Esophagus muscularis mucosa (tissue), 4 donors: ENCODE measurements at regions not wholly inside any gene's neighbourhood (a gene's known extent, or its start where the extent isn't known, plus 50 kb on each side); places are given as distances from the start of the nearest gene placed in this dataset.

ENCODE experiments used
- CTCF ChIP-seq, 3 experiments: fragments of 200-600 bp in 2 of 3; fragments of 450-650 bp in 1 of 3; sonication (generic) in 2 of 3; IDR thresholded peaks; one replicate each; pipeline ENCODE4 v1.5.1; 2017 to 2019; ENCODE audit warnings: antibody characterized with exemption in 3 of 3, mild to moderate bottlenecking in 2 of 3, moderate library complexity in 1 of 3
- EP300 ChIP-seq: sonication (generic); formaldehyde crosslinking; IDR thresholded peaks from one replicate; pipeline ENCODE4 v1.6.1; 2017; ENCODE audit warnings: antibody characterized with exemption
- POLR2A ChIP-seq: fragments of 450-650 bp; IDR thresholded peaks from one replicate; pipeline ENCODE4 v1.6.1; 2017; ENCODE audit warnings: antibody characterized with exemption, moderate library complexity, mild to moderate bottlenecking, low read depth
- POLR2AphosphoS5 ChIP-seq, 2 donors: sonication (generic); formaldehyde crosslinking; IDR thresholded peaks; one replicate each; pipeline ENCODE4 v1.6.1; 2017; ENCODE audit warnings: antibody characterized with exemption in 2 of 2

- TF ChIP-seq CTCF (IDR thresholded peaks at IDR 0.05), result no peak
- TF ChIP-seq POLR2AphosphoS5 (IDR thresholded peaks at IDR 0.05), result no peak
- TF ChIP-seq POLR2A, result no peak
- TF ChIP-seq EP300, result no peak
Observed at GRCh38 chr11:116194156-116194904, 578.5 kb downstream of the BUD13 start.
